CD4-positive, alpha-beta T cell (primary cell): ENCODE measurements at regions not wholly inside any gene's neighbourhood (a gene's known extent, or its start where the extent isn't known, plus 50 kb on each side); places are given as distances from the start of the nearest gene placed in this dataset.

Source experiments
- ATAC-seq: fragments of 200-7000 bp; cut with Tn5 transposase; one replicate; pipeline ENCODE4 v1.10.0; 2022; ENCODE audit warnings: mild to moderate bottlenecking; ENCODE audit not compliant: poor library complexity
- CTCF ChIA-PET: fragments of 350-600 bp; sonication (Branson Sonifier 250); formaldehyde crosslinking; loops from one replicate; lab custom pipeline; 2021; ENCODE audit warnings: antibody characterized with exemption, inconsistent platforms; lab: Charles Lee
- POLR2A ChIA-PET: fragments of 350-600 bp; sonication (Branson Sonifier 250); formaldehyde crosslinking; loops from one replicate; lab custom pipeline; 2021; ENCODE audit warnings: antibody characterized with exemption, inconsistent platforms; lab: Charles Lee
- DNase-seq, 14 experiments: peaks; one replicate each; pipeline ENCODE4 v3.0.0-alpha.2; 2013 to 2020; ENCODE audit warnings: mixed read lengths in 2 of 14
- H3K27ac ChIP-seq, 2 donors: one replicate each; pipeline versions ENCODE4 v1.5.1 to v1.7.0; 2013; ENCODE audit warnings: low read length in 2 of 2, low read depth in 1 of 2, mild to moderate bottlenecking in 1 of 2
- H3K27me3 ChIP-seq, 2 experiments: 1 replicate in 1 of 2; 2 replicates in 1 of 2; pipeline versions ENCODE4 v1.6.1 to v1.7.0; 2013; ENCODE audit warnings: low read length in 2 of 2, control low read depth in 1 of 2, mild to moderate bottlenecking in 1 of 2, moderate library complexity in 1 of 2; ENCODE audit not compliant: insufficient read depth in 2 of 2, control insufficient read depth in 1 of 2
- H3K36me3 ChIP-seq: one replicate; pipeline ENCODE4 v1.6.1; 2013; ENCODE audit warnings: low read length, control low read depth; ENCODE audit not compliant: insufficient read depth
- H3K4me1 ChIP-seq: one replicate; pipeline ENCODE4 v1.6.1; 2013; ENCODE audit warnings: low read length, control low read depth; ENCODE audit not compliant: insufficient read depth
- H3K4me3 ChIP-seq: one replicate; pipeline ENCODE4 v1.5.1; 2013; ENCODE audit warnings: mild to moderate bottlenecking, low read length, moderate library complexity
- H3K9me3 ChIP-seq, 2 experiments: 1 replicate in 1 of 2; 2 replicates in 1 of 2; pipeline versions ENCODE4 v1.6.1 to v1.7.0; 2013; ENCODE audit warnings: low read length in 2 of 2, mild to moderate bottlenecking in 2 of 2, control low read depth in 1 of 2, moderate library complexity in 1 of 2; ENCODE audit not compliant: control insufficient read depth in 1 of 2, insufficient read depth in 1 of 2
- H3K27ac Mint-ChIP-seq: one replicate; pipeline ENCODE4 v1.8.0; 2020; ENCODE audit warnings: mixed read lengths
- H3K27me3 Mint-ChIP-seq: one replicate; pipeline ENCODE4 v1.8.0; 2021; ENCODE audit warnings: mixed read lengths
- H3K36me3 Mint-ChIP-seq: one replicate; pipeline ENCODE4 v1.8.0; 2021; ENCODE audit warnings: low read depth, mixed read lengths
- H3K4me1 Mint-ChIP-seq: one replicate; pipeline ENCODE4 v1.8.0; 2021; ENCODE audit warnings: low read depth, mixed read lengths
- H3K4me3 Mint-ChIP-seq: one replicate; pipeline ENCODE4 v1.8.0; 2020; ENCODE audit warnings: mild to moderate bottlenecking, mixed read lengths
- H3K9me3 Mint-ChIP-seq: one replicate; pipeline ENCODE4 v1.8.0; 2020; ENCODE audit warnings: mixed read lengths
- intact Hi-C, 2 experiments: fragments of 100-400 bp; cut with DNase I in 1 of 2; cut with micrococcal nuclease in 1 of 2; formaldehyde crosslinking; loops; one replicate each; pipeline versions ENCODE4 v1.15.1 to v1.9.0; 2023 to 2025; cut with DNase I, micrococcal nuclease
- TF ChIP-seq, protein P1 (sequence below): fragments of 200-600 bp; IDR thresholded peaks from one replicate; pipeline ENCODE4 v1.8.0; 2022; ENCODE audit warnings: antibody characterized with exemption, mild to moderate bottlenecking

DNA sequence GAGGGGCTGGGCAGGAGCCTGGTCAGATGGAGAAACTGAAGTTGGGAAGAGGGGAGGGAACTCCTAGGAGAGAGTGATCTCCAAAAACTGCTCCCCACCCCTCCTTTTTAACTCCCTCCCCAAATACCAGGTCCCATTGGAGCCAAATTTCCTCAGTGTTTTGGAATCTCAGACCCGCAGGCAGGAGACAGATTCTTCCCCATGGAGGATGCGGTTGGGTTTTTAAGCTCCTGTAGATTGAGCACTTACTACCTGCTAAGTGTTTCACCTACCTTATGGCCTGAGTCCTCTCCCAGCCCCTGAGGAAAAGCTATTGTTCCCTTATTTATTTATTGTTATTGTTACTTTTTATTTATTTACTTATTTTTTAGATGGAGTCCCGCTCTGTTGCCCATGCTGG lies 73.2 kb downstream of the CEBPB start:
- Mint-ChIP-seq H3K9me3 (no peaks in the 10 kb centered on the region), H3K27me3 (no peaks in the 10 kb centered on the region), H3K4me3 (no peak overlapping the region), H3K4me1 (no peaks in the 10 kb centered on the region), H3K27ac (no peak overlapping the region), H3K36me3 (no peaks in the 10 kb centered on the region)
- Histone ChIP-seq H3K9me3 (no peaks in the 10 kb centered on the region), H3K36me3 (no peaks in the 10 kb centered on the region), H3K27me3 (no peaks in the 10 kb centered on the region), H3K27ac (no peak overlapping the region), H3K4me1 (peaks cover 3% of the 10 kb centered on the region), H3K4me3 (no peak overlapping the region)
- TF ChIP-seq, protein P1, sequence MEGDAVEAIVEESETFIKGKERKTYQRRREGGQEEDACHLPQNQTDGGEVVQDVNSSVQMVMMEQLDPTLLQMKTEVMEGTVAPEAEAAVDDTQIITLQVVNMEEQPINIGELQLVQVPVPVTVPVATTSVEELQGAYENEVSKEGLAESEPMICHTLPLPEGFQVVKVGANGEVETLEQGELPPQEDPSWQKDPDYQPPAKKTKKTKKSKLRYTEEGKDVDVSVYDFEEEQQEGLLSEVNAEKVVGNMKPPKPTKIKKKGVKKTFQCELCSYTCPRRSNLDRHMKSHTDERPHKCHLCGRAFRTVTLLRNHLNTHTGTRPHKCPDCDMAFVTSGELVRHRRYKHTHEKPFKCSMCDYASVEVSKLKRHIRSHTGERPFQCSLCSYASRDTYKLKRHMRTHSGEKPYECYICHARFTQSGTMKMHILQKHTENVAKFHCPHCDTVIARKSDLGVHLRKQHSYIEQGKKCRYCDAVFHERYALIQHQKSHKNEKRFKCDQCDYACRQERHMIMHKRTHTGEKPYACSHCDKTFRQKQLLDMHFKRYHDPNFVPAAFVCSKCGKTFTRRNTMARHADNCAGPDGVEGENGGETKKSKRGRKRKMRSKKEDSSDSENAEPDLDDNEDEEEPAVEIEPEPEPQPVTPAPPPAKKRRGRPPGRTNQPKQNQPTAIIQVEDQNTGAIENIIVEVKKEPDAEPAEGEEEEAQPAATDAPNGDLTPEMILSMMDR = no peak
- ATAC-seq (no peak), DNase-seq (no peak)
- POLR2A ChIA-PET = no interaction called here
- CTCF ChIA-PET = no interaction called here
- intact Hi-C loops = no loop called here

DNA sequence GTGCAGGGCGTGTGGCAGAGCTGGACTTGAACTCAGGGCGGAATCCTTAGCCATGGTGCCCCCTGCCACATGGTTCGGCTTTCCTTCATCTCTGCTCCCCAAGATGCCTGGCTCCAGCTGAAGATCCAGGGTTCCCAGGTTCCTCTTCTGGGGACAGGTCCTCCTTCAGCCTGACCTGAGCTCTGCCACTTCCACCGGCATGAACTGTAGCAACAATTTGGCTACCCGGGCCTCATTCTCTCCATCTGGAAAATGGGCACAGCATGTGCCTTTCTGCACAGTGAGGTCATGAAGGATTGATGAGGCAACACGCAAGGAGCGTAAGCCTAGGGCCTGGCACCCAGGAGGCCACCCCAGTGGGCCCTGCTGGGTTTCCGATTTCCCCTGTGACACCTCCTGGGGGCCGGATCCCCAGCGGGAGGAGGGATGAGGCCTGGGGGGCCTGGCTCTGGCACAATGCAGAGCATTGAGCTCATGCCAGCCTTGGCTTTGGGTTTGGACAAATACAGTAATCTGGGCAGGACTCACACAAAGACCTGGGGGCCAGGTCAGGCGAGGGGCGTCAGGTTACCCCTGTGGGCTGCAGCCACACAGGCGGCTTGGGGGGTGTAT lies 74.0 kb downstream of the CEBPB start:
- no peaks in the 10 kb centered on the region for H3K4me1 Mint-ChIP-seq
- ChIA-PET POLR2A (no interaction called here), CTCF (no interaction called here)
- DNase-seq = no peak
- Histone ChIP-seq H3K27ac (no peak overlapping the region), H3K27me3 (no peaks in the 10 kb centered on the region), H3K36me3 (no peaks in the 10 kb centered on the region), H3K4me1 (peaks cover 3% of the 10 kb centered on the region), H3K4me3 (no peak overlapping the region), H3K9me3 (no peaks in the 10 kb centered on the region)
- no peaks in the 10 kb centered on the region for H3K27me3 Mint-ChIP-seq
- intact Hi-C loops = no loop called here
- no peaks in the 10 kb centered on the region for H3K36me3 Mint-ChIP-seq
- H3K27ac Mint-ChIP-seq = no peak overlapping the region
- H3K4me3 Mint-ChIP-seq = no peak overlapping the region
- ATAC-seq = no peak
- TF ChIP-seq, protein P1 = no peak
- H3K9me3 Mint-ChIP-seq = no peaks in the 10 kb centered on the region

GRCh38 chr20:50265245-50265946 lies 74.8 kb downstream of the CEBPB start:
- CTCF ChIA-PET = no interaction called here
- H3K27me3 Mint-ChIP-seq = no peaks in the 10 kb centered on the region
- H3K4me1 ChIP-seq = peaks cover 7% of the 10 kb centered on the region

More at GRCh38 chr20:50265245-50265946, 74.8 kb downstream of the CEBPB start:
- Mint-ChIP-seq H3K27ac (no peak overlapping the region), H3K4me3 (no peak overlapping the region), H3K36me3 (no peaks in the 10 kb centered on the region), H3K9me3 (no peaks in the 10 kb centered on the region), H3K4me1 (no peaks in the 10 kb centered on the region)
- no peaks in the 10 kb centered on the region for H3K36me3 ChIP-seq
- POLR2A ChIA-PET = no interaction called here
- TF ChIP-seq, protein P1 = no peak
- H3K27ac ChIP-seq = no peak overlapping the region
- no peak for DNase-seq
- intact Hi-C loops = no loop called here
- no peaks in the 10 kb centered on the region for H3K9me3 ChIP-seq
- H3K27me3 ChIP-seq = peaks cover 3 to 5% of the 10 kb centered on the region in 2 experiments
- no peak overlapping the region for H3K4me3 ChIP-seq
- ATAC-seq = no peak
